IMR-90 (cell line): ENCODE measurements at regions not wholly inside any gene's neighbourhood (a gene's known extent, or its start where the extent isn't known, plus 50 kb on each side); places are given as distances from the start of the nearest gene placed in this dataset.

Experiments
- ATAC-seq: fragments of 200-7000 bp; cut with Tn5 transposase; 2 replicates; pipeline ENCODE4 v1.9.1; 2020; ENCODE audit warnings: low read depth, mild to moderate bottlenecking, moderate library complexity
- BruUV-seq: library from RNA; stranded (reverse); fragments of 400-500 nt; replicated peaks from 2 replicates; lab custom pipeline; 2021; lab: Mats Ljungman, UMichigan
- CTCF ChIA-PET: fragments of 300-600 bp; formaldehyde crosslinking; extraction: SDS; loops from one replicate; lab custom pipeline; 2021; ENCODE audit warnings: antibody characterized with exemption; lab: Yijun Ruan, JAX
- POLR2A ChIA-PET: fragments of 300-600 bp; sonication (Branson Sonifier 250); formaldehyde crosslinking; loops from one replicate; lab custom pipeline; 2022; ENCODE audit warnings: antibody characterized with exemption; ENCODE audit not compliant: unreplicated experiment; lab: Charles Lee
- DNase-seq: peaks from one replicate; pipeline ENCODE4 v3.0.0; 2013
- H2AFZ ChIP-seq: replicated peaks from 2 replicates; pipeline ENCODE3; 2013; ENCODE audit warnings: low read length, mild to moderate bottlenecking; ENCODE audit not compliant: poor library complexity
- H2AK5ac ChIP-seq: 2 replicates; pipeline ENCODE4 v1.6.1; 2013; ENCODE audit warnings: low read depth, low read length, inconsistent platforms
- H2AK9ac ChIP-seq: replicated peaks from 2 replicates; pipeline ENCODE3; 2013; ENCODE audit warnings: mild to moderate bottlenecking, low read depth, low read length, moderate library complexity; ENCODE audit not compliant: poor library complexity
- H2BK120ac ChIP-seq: 2 replicates; pipeline ENCODE4 v1.6.1; 2013; ENCODE audit warnings: low read depth, low read length, inconsistent platforms
- H2BK15ac ChIP-seq: 3 replicates; pipeline ENCODE4 v1.6.1; 2013; ENCODE audit warnings: low read depth, low read length, inconsistent platforms
- H2BK20ac ChIP-seq: 2 replicates; pipeline ENCODE4 v1.6.1; 2013; ENCODE audit warnings: low read depth, mild to moderate bottlenecking, inconsistent platforms, low read length, moderate library complexity
- H2BK5ac ChIP-seq: 2 replicates; pipeline ENCODE4 v1.6.1; 2013; ENCODE audit warnings: mild to moderate bottlenecking, low read depth, low read length, inconsistent platforms; ENCODE audit not compliant: poor library complexity, severe bottlenecking
- H3K14ac ChIP-seq: replicated peaks from 2 replicates; pipeline ENCODE4 v1.6.1; 2013; ENCODE audit warnings: low read depth, low read length, inconsistent platforms
- H3K18ac ChIP-seq: 2 replicates; pipeline ENCODE4 v1.6.1; 2013; ENCODE audit warnings: low read depth, low read length, control low read depth
- H3K23ac ChIP-seq: 2 replicates; pipeline ENCODE4 v1.6.1; 2013; ENCODE audit warnings: low read depth, low read length, inconsistent platforms
- H3K27ac ChIP-seq: 2 replicates; pipeline ENCODE4 v1.5.1; 2013; ENCODE audit warnings: mild to moderate bottlenecking, control low read depth, low read length; ENCODE audit not compliant: insufficient read depth
- H3K27me3 ChIP-seq: 2 replicates; pipeline ENCODE4 v1.6.1; 2013; ENCODE audit warnings: low read length; ENCODE audit not compliant: control insufficient read depth, insufficient read depth
- H3K36me3 ChIP-seq: 2 replicates; pipeline ENCODE4 v1.6.1; 2013; ENCODE audit warnings: low read length, mixed read lengths; ENCODE audit not compliant: control insufficient read depth, insufficient read depth
- H3K4ac ChIP-seq: 2 replicates; pipeline ENCODE4 v1.6.1; 2013; ENCODE audit warnings: low read depth, low read length, inconsistent platforms
- H3K4me1 ChIP-seq: 2 replicates; pipeline ENCODE4 v1.6.1; 2013; ENCODE audit warnings: low read length, mixed read lengths; ENCODE audit not compliant: control insufficient read depth, insufficient read depth
- H3K4me2 ChIP-seq: 2 replicates; pipeline ENCODE4 v1.6.1; 2013; ENCODE audit warnings: low read depth, mild to moderate bottlenecking, control low read depth, low read length, moderate library complexity
- H3K4me3 ChIP-seq: 2 replicates; pipeline ENCODE4 v1.5.1; 2013; ENCODE audit warnings: low read depth, mild to moderate bottlenecking, control low read depth, low read length, moderate library complexity; ENCODE audit not compliant: insufficient read depth
- H3K56ac ChIP-seq: 2 replicates; pipeline ENCODE4 v1.6.1; 2013; ENCODE audit warnings: low read length, inconsistent platforms; ENCODE audit not compliant: insufficient read depth; ENCODE audit errors: extremely low read depth
- H3K79me1 ChIP-seq, 2 experiments: 2 replicates each; pipeline ENCODE4 v1.6.1; 2013; ENCODE audit warnings: low read length in 2 of 2, inconsistent platforms in 1 of 2, low read depth in 1 of 2
- H3K9ac ChIP-seq: 2 replicates; pipeline ENCODE4 v1.6.1; 2013; ENCODE audit warnings: low read depth, low read length, control low read depth
- H3K9me1 ChIP-seq: 2 replicates; pipeline ENCODE4 v1.6.1; 2013; ENCODE audit warnings: low read length, inconsistent platforms; ENCODE audit not compliant: insufficient read depth
- H3K9me3 ChIP-seq: 2 replicates; pipeline ENCODE4 v1.6.1; 2013; ENCODE audit warnings: low read length; ENCODE audit not compliant: control insufficient read depth, insufficient read depth
- H4K20me1 ChIP-seq: 2 replicates; pipeline ENCODE4 v1.6.1; 2013; ENCODE audit warnings: low read length, inconsistent platforms; ENCODE audit not compliant: insufficient read depth
- H4K5ac ChIP-seq: 2 replicates; pipeline ENCODE4 v1.6.1; 2013; ENCODE audit warnings: mild to moderate bottlenecking, low read depth, low read length, control low read depth
- H4K8ac ChIP-seq, 2 experiments: 2 replicates each; pipeline ENCODE4 v1.6.1; 2013; ENCODE audit warnings: low read depth in 2 of 2, low read length in 2 of 2, control low read depth in 1 of 2, inconsistent platforms in 1 of 2
- H4K91ac ChIP-seq: 2 replicates; pipeline ENCODE4 v1.6.1; 2013; ENCODE audit warnings: low read depth, low read length, inconsistent platforms; ENCODE audit not compliant: insufficient read depth
- BHLHE40 ChIP-seq: fragments of 150-350 bp; IDR thresholded peaks from 2 replicates; pipeline ENCODE4 v1.6.1; 2016; ENCODE audit warnings: mild to moderate bottlenecking, low read depth, low read length
- CHD1 ChIP-seq: IDR thresholded peaks from 2 replicates; pipeline ENCODE4 v1.6.1; 2012; ENCODE audit warnings: low read depth, low read length, improper control_type of control experiment
- CTCF ChIP-seq: conservative IDR thresholded peaks from 2 replicates; pipeline ENCODE4 v1.5.1; 2012; ENCODE audit warnings: mild to moderate bottlenecking, low read depth, low read length, improper control_type of control experiment
- ELK1 ChIP-seq: fragments of 150-350 bp; IDR thresholded peaks from 2 replicates; pipeline ENCODE4 v1.6.1; 2016; ENCODE audit warnings: low read depth, mild to moderate bottlenecking, low read length, moderate library complexity, borderline replicate concordance
- MAFK ChIP-seq: IDR thresholded peaks from 2 replicates; pipeline ENCODE4 v1.6.1; 2012; ENCODE audit warnings: low read depth, low read length, improper control_type of control experiment
- MAZ ChIP-seq: IDR thresholded peaks from 2 replicates; pipeline ENCODE4 v1.6.1; 2012; ENCODE audit warnings: low read depth, mild to moderate bottlenecking, low read length, improper control_type of control experiment, moderate library complexity, borderline replicate concordance
- MXI1 ChIP-seq: IDR thresholded peaks from 2 replicates; pipeline ENCODE4 v1.6.1; 2012; ENCODE audit warnings: low read depth, mild to moderate bottlenecking, low read length, moderate library complexity, borderline replicate concordance
- NFE2L2 ChIP-seq: fragments of 150-350 bp; IDR thresholded peaks from 2 replicates; pipeline ENCODE4 v1.6.1; 2016; ENCODE audit warnings: low read depth, mild to moderate bottlenecking, low read length
- POLR2A ChIP-seq: IDR thresholded peaks from 2 replicates; pipeline ENCODE4 v1.6.1; 2012; ENCODE audit warnings: mild to moderate bottlenecking, low read depth, low read length
- RAD21 ChIP-seq: IDR thresholded peaks from 2 replicates; pipeline ENCODE4 v1.6.1; 2012; ENCODE audit warnings: low read length, improper control_type of control experiment
- RCOR1 ChIP-seq: IDR thresholded peaks from 2 replicates; pipeline ENCODE4 v1.6.1; 2012; ENCODE audit warnings: mild to moderate bottlenecking, low read length, improper control_type of control experiment; ENCODE audit not compliant: insufficient replicate concordance
- RFX5 ChIP-seq: IDR thresholded peaks from 2 replicates; pipeline ENCODE4 v1.8.0; 2012; ENCODE audit warnings: low read depth, mild to moderate bottlenecking, low read length, moderate library complexity
- SMC3 ChIP-seq: fragments of 150-350 bp; IDR thresholded peaks from 2 replicates; pipeline ENCODE4 v1.6.1; 2016; ENCODE audit warnings: low read depth, mild to moderate bottlenecking, antibody characterized with exemption, low read length, moderate library complexity
- USF2 ChIP-seq: fragments of 150-350 bp; IDR thresholded peaks from 2 replicates; pipeline ENCODE4 v1.6.1; 2017; ENCODE audit warnings: mild to moderate bottlenecking, antibody characterized with exemption, low read length, low read depth
- WGBS, 2 experiments: methylation state at CpG; one replicate each; pipeline versions ENCODE4 v1.1.5 to v1.1.7; 2013; ENCODE audit warnings: missing lambda C conversion rate in 2 of 2; ENCODE audit not compliant: insufficient read length in 1 of 2; ENCODE audit errors: extremely low coverage in 2 of 2; 5-methylcytosine and 5-hydroxymethylcytosine counted together
- dilution Hi-C: fragments of 300-500 bp; cut with HindIII; formaldehyde crosslinking; loops from one replicate; pipeline ENCODE4 v1.14.3; 2018; ENCODE audit warnings: low sequenced_read_pairs; ENCODE audit not compliant: unreplicated experiment
- in situ Hi-C: fragments of 300-500 bp; cut with MboI; formaldehyde crosslinking; loops from 3 replicates; pipeline ENCODE4 v1.14.3; 2019; ENCODE audit warnings: low sequenced_read_pairs, inconsistent platforms, mixed read lengths
- intact Hi-C: fragments of 100-400 bp; cut with micrococcal nuclease; formaldehyde crosslinking; loops from 2 replicates; pipeline ENCODE4 v1.10.0; 2022

GRCh38 chr5:88092358-88092757 is 176.3 kb downstream of the TMEM161B start:
- no peak overlapping the region for H4K8ac ChIP-seq
- in situ Hi-C loops (no loop called here), dilution Hi-C loops (no loop called here), intact Hi-C loops (no loop called here)
- no peaks in the 10 kb centered on the region for H3K79me1 ChIP-seq
- H3K4me3 ChIP-seq, result no peak overlapping the region
- no peak overlapping the region for H2AK9ac ChIP-seq
- H3K14ac ChIP-seq, result no peak overlapping the region
- no peak overlapping the region for H3K56ac ChIP-seq
- no peak overlapping the region for H4K5ac ChIP-seq
- no peak overlapping the region for H3K18ac ChIP-seq
- no peak overlapping the region for H2BK5ac ChIP-seq
- no peak overlapping the region for H2AFZ ChIP-seq
- POLR2A ChIA-PET, result no interaction called here
- H3K9ac ChIP-seq, result no peak overlapping the region
- no peak overlapping the region for H4K91ac ChIP-seq
- no peaks in the 10 kb centered on the region for H3K4me1 ChIP-seq
- no CpG with 5 or more reads among the region's 1 CpG for WGBS, 2 experiments
- H2BK20ac ChIP-seq, result no peak overlapping the region
- no peaks in the 10 kb centered on the region for H4K20me1 ChIP-seq
- no peaks in the 10 kb centered on the region; the same call in 1 of the 2 replicates for H3K9me3 ChIP-seq
- H3K36me3 ChIP-seq, result no peaks in the 10 kb centered on the region
- no peak overlapping the region for H2BK15ac ChIP-seq
- H2BK120ac ChIP-seq, result no peak overlapping the region
- CTCF ChIA-PET, result no interaction called here
- ATAC-seq, result no peak
- H2AK5ac ChIP-seq, result no peak overlapping the region
- no peak overlapping the region for H3K4ac ChIP-seq
- H3K27ac ChIP-seq, result no peak overlapping the region
- TF ChIP-seq CTCF (no peak), POLR2A (no peak), NFE2L2 (no peak), MAFK (no peak), SMC3 (no peak), RAD21 (no peak), USF2 (no peak), RCOR1 (no peak), BHLHE40 (no peak), RFX5 (no peak), ELK1 (no peak), MAZ (no peak), MXI1 (no peak), CHD1 (no peak)
- H3K23ac ChIP-seq, result no peak overlapping the region
- H3K4me2 ChIP-seq, result no peak overlapping the region
- no peaks in the 10 kb centered on the region for H3K9me1 ChIP-seq
- H3K27me3 ChIP-seq, result no peaks in the 10 kb centered on the region
- no peak for DNase-seq
- BruUV-seq, result no TSS peak
